ENCODE measurements at regions not wholly inside any gene's neighbourhood (a gene's known extent, or its start where the extent isn't known, plus 50 kb on each side); places are given as distances from the start of the nearest gene placed in this dataset.

DNA sequence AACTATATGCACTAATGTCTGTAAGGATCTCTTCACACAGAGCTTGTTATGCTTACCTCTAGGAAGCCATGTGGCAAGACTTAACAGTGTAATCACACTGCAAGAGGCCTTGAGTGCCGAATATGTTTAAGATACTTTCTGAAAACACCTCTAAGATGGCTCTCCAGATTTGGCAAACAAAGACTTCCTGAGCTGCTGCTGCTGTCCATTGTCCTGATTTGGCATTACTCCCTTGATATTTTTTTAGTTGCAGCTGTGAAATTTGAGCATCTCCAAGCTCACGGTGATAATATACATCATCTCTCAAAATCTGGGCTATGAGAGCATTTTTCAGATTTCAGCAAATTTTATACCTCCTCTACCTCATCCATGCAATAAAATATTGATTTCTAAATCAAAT, 384.5 kb upstream of the CDH6 start:
- no peak overlapping the region for H3K27ac ChIP-seq (ENCODE audit: low read length)
- H2AFZ ChIP-seq (ENCODE audit: low read depth, low read length): no peak overlapping the region
- H3K4me2 ChIP-seq (ENCODE audit: low read length): no peak overlapping the region
- H3K4me1 ChIP-seq (ENCODE audit: low read length): no peaks in the 10 kb centered on the region
- no peak for TF ChIP-seq EZH2phosphoT487 (IDR thresholded peaks at IDR 0.05; ENCODE audit: low read depth)
- TF ChIP-seq, protein P1, sequence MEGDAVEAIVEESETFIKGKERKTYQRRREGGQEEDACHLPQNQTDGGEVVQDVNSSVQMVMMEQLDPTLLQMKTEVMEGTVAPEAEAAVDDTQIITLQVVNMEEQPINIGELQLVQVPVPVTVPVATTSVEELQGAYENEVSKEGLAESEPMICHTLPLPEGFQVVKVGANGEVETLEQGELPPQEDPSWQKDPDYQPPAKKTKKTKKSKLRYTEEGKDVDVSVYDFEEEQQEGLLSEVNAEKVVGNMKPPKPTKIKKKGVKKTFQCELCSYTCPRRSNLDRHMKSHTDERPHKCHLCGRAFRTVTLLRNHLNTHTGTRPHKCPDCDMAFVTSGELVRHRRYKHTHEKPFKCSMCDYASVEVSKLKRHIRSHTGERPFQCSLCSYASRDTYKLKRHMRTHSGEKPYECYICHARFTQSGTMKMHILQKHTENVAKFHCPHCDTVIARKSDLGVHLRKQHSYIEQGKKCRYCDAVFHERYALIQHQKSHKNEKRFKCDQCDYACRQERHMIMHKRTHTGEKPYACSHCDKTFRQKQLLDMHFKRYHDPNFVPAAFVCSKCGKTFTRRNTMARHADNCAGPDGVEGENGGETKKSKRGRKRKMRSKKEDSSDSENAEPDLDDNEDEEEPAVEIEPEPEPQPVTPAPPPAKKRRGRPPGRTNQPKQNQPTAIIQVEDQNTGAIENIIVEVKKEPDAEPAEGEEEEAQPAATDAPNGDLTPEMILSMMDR (IDR thresholded peaks at IDR 0.05; ENCODE audit: low read depth, low read length): no peak
- no peaks in the 10 kb centered on the region for H3K27me3 ChIP-seq (ENCODE audit: low read depth, low read length)
- no peaks in the 10 kb centered on the region for H3K79me2 ChIP-seq (ENCODE audit: low read length)
- H3K9ac ChIP-seq (ENCODE audit: low read length): no peak overlapping the region
- no peaks in the 10 kb centered on the region for H3K9me3 ChIP-seq (ENCODE audit: insufficient read depth, low read length)
- H3K36me3 ChIP-seq (replicated peaks; ENCODE audit: low read depth, low read length): no peaks in the 10 kb centered on the region
- H3K4me3 ChIP-seq (ENCODE audit: low read length): no peak overlapping the region
- no peaks in the 10 kb centered on the region for H4K20me1 ChIP-seq (ENCODE audit: insufficient read depth, low read length)

- Histone ChIP-seq H4K20me1 (ENCODE audit: insufficient read depth, low read length) (no peaks in the 10 kb centered on the region), H3K4me1 (ENCODE audit: low read length) (no peaks in the 10 kb centered on the region), H3K79me2 (ENCODE audit: low read length) (no peaks in the 10 kb centered on the region), H3K9me3 (ENCODE audit: insufficient read depth, low read length) (no peaks in the 10 kb centered on the region), H3K27ac (ENCODE audit: low read length) (no peak overlapping the region), H3K27me3 (ENCODE audit: low read depth, low read length) (no peaks in the 10 kb centered on the region), H3K9ac (ENCODE audit: low read length) (no peak overlapping the region), H2AFZ (ENCODE audit: low read depth, low read length) (no peak overlapping the region), H3K4me2 (ENCODE audit: low read length) (no peak overlapping the region), H3K4me3 (ENCODE audit: low read length) (no peak overlapping the region), H3K36me3 (replicated peaks; ENCODE audit: low read depth, low read length) (no peaks in the 10 kb centered on the region)
- TF ChIP-seq, protein P1 (IDR thresholded peaks at IDR 0.05; ENCODE audit: low read depth, low read length): no peak
- no peak for TF ChIP-seq EZH2phosphoT487 (IDR thresholded peaks at IDR 0.05; ENCODE audit: low read depth)
Observed at GRCh38 chr5:30804739-30805505, 388.6 kb upstream of the CDH6 start.

DNA sequence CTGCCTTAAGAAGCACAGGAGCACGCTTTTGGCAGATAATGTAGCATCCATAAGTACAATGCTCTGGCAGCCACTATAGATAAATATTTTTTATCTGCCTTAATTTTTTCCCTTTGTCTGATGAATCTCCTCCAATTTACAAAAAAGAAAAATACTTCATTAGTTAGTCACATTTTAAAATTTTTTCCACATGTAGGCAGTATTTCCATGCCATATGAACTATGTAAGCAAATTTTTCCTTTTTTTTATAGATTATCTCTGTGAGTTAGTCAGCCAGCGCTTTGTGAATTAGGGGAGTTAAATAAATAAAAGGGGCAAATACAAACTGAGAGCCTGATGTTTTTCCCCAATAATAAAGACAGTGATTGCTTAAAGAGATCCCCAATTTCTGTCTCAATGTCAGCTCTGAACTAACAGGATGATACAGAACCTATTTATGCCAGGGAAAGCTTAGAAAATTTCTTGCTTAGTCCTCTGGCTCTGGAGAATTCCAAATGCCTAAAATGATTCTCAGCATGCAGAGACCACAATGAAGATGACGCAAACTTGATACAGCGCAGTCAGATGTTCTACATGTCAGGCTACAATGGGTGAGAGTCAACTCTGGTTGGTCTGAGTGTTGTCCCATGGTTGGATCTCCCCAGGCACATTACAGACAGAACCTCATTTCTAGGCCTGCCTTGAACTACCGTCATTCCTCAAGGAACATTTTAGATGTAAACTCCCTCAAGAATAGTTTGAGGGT, 390.4 kb upstream of the CDH6 start:
- no peak overlapping the region for H2AFZ ChIP-seq (ENCODE audit: low read depth, low read length)

GRCh38 chr5:30781643-30782042, 411.8 kb upstream of the CDH6 start:
- H2AFZ ChIP-seq (ENCODE audit: low read depth, low read length): no peak overlapping the region
- no peaks in the 10 kb centered on the region for H3K36me3 ChIP-seq (replicated peaks; ENCODE audit: low read depth, low read length)
- no peak overlapping the region for H3K27ac ChIP-seq (ENCODE audit: low read length)
- no peaks in the 10 kb centered on the region for H3K9me3 ChIP-seq (ENCODE audit: insufficient read depth, low read length)
- H3K27me3 ChIP-seq (ENCODE audit: low read depth, low read length): no peaks in the 10 kb centered on the region
- H4K20me1 ChIP-seq (ENCODE audit: insufficient read depth, low read length): no peaks in the 10 kb centered on the region
- no peaks in the 10 kb centered on the region for H3K79me2 ChIP-seq (ENCODE audit: low read length)
- no peak for TF ChIP-seq EZH2phosphoT487 (IDR thresholded peaks at IDR 0.05; ENCODE audit: low read depth)
- TF ChIP-seq, protein P1 (IDR thresholded peaks at IDR 0.05; ENCODE audit: low read depth, low read length): no peak
- no peaks in the 10 kb centered on the region for H3K4me1 ChIP-seq (ENCODE audit: low read length)
- H3K9ac ChIP-seq (ENCODE audit: low read length): no peak overlapping the region
- no peak overlapping the region for H3K4me2 ChIP-seq (ENCODE audit: low read length)
- H3K4me3 ChIP-seq (ENCODE audit: low read length): no peak overlapping the region

More for the DNA sequence above, 390.4 kb upstream of the CDH6 start:
- Histone ChIP-seq H4K20me1 (ENCODE audit: insufficient read depth, low read length) (no peaks in the 10 kb centered on the region), H3K4me1 (ENCODE audit: low read length) (no peaks in the 10 kb centered on the region), H3K27ac (ENCODE audit: low read length) (no peak overlapping the region), H3K4me2 (ENCODE audit: low read length) (no peak overlapping the region), H3K9ac (ENCODE audit: low read length) (no peak overlapping the region), H3K9me3 (ENCODE audit: insufficient read depth, low read length) (no peaks in the 10 kb centered on the region), H3K36me3 (replicated peaks; ENCODE audit: low read depth, low read length) (no peaks in the 10 kb centered on the region), H3K27me3 (ENCODE audit: low read depth, low read length) (no peaks in the 10 kb centered on the region), H3K79me2 (ENCODE audit: low read length) (no peaks in the 10 kb centered on the region), H3K4me3 (ENCODE audit: low read length) (no peak overlapping the region)
- TF ChIP-seq, protein P1 (IDR thresholded peaks at IDR 0.05; ENCODE audit: low read depth, low read length): no peak
- no peak for TF ChIP-seq EZH2phosphoT487 (IDR thresholded peaks at IDR 0.05; ENCODE audit: low read depth)

All from OCI-LY3 (cell line).